ENCODE measurements at regions not wholly inside any gene's neighbourhood (a gene's known extent, or its start where the extent isn't known, plus 50 kb on each side); places are given as distances from the start of the nearest gene placed in this dataset.
A peak's percentile ranks its signal among the peaks of the same experiment; 100 is the strongest.

DNA sequence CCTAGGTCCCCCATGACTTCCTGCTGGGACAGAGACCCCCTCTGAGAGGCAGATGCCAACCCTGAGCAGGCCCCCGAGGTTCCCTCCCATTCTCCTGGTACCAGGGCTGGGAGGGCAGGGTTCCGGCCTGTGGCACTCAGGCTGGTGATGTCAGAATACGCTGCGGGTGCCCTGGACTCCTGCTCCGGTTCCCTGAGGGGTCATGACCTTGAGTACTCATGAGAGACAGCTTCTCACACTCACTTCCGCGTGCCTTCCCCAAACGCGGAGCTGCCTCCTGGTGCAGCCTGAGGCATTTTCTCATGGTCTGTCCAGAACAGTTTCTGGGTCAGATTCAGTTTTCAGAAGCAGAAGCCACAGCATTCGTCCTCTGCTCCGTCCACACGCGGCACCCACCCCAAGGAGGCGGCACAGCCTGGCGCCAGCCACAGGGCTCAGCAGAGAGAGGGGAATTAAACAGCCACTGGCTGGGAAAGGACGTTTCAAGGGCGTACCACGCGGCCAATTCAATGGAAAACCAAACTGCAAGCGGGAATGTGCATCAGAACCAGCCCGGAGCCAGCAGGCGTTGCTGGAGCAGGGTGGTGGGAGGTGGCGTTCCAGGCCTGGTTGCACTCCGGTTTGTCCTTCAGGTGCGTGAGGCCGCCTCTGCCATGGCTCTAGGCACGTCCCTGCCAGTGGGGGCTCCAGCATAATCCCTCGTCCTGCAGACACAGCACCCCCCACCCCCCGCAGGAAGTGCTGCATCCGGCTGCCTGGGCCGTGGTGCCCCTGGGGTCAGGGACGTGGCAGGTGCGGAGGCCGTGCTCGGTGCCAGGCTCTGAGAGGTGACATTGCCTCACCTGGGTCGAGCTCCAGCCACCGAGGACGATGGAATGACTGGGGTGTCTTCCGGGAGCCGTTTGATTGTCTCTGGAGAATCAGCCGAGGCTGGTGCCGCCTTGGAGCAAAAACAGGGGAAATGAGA, 58.3 kb upstream of the BHLHE23 start:
- Mint-ChIP-seq H3K36me3 (ENCODE audit: low read depth) (no peaks in the 10 kb centered on the region), H3K4me1 (no peaks in the 10 kb centered on the region), H3K27ac (no peak overlapping the region), H3K27me3 (ENCODE audit: insufficient read depth) (peaks cover 2% of the 10 kb centered on the region), H3K4me3 (no peak overlapping the region), H3K9me3 (peaks cover 2% of the 10 kb centered on the region)
- Histone ChIP-seq H3K4me1 (ENCODE audit: control insufficient read depth, insufficient read depth, low read length) (no peaks in the 10 kb centered on the region), H3K27me3 (ENCODE audit: control insufficient read depth, insufficient read depth, low read length, poor library complexity, severe bottlenecking) (no peaks in the 10 kb centered on the region), H3K9ac (ENCODE audit: extremely low read depth, low read length, poor library complexity, severe bottlenecking) (no peak overlapping the region), H3K4me3 (ENCODE audit: low read length) (no peak overlapping the region), H3K9me3 (ENCODE audit: control insufficient read depth, low read length) (no peaks in the 10 kb centered on the region), H3K27ac (ENCODE audit: low read depth, low read length) (no peak overlapping the region), H3K36me3 (ENCODE audit: control insufficient read depth, insufficient read depth, low read length) (no peaks in the 10 kb centered on the region)
- no peak for DNase-seq
- 88 to 92% methylated on average over 36 to 42 of the region's 42 CpGs for WGBS, 2 experiments (ENCODE audit: insufficient coverage in 1 of 2, insufficient read length in 1 of 2)
- TF ChIP-seq, protein P1, sequence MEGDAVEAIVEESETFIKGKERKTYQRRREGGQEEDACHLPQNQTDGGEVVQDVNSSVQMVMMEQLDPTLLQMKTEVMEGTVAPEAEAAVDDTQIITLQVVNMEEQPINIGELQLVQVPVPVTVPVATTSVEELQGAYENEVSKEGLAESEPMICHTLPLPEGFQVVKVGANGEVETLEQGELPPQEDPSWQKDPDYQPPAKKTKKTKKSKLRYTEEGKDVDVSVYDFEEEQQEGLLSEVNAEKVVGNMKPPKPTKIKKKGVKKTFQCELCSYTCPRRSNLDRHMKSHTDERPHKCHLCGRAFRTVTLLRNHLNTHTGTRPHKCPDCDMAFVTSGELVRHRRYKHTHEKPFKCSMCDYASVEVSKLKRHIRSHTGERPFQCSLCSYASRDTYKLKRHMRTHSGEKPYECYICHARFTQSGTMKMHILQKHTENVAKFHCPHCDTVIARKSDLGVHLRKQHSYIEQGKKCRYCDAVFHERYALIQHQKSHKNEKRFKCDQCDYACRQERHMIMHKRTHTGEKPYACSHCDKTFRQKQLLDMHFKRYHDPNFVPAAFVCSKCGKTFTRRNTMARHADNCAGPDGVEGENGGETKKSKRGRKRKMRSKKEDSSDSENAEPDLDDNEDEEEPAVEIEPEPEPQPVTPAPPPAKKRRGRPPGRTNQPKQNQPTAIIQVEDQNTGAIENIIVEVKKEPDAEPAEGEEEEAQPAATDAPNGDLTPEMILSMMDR (conservative IDR thresholded peaks at IDR 0.05), result no peak

DNA sequence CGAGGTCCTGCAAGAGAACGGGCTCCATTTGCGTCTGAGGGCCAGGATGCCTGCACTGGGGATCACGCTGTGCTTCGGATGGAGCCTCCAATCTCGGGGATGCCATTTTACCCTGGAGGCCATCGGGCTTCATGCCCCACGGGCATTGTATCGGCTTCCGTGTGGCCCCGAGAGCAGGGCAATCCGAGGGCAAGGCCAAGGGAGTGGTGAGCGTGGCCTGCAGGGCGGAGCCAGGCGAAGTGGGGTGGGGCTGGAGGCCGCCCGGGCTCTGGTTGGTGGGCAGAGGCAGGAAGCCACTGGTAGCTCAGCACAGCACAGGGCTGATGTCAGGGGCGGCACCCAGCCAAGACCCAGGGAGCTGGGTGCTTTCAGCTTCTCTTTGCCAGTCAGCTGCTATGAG, 57.5 kb upstream of the BHLHE23 start:
- Histone ChIP-seq H3K4me3 (ENCODE audit: low read length) (no peak overlapping the region), H3K9me3 (ENCODE audit: control insufficient read depth, low read length) (no peaks in the 10 kb centered on the region), H3K4me1 (ENCODE audit: control insufficient read depth, insufficient read depth, low read length) (no peaks in the 10 kb centered on the region), H3K27ac (ENCODE audit: low read depth, low read length) (no peak overlapping the region), H3K9ac (ENCODE audit: extremely low read depth, low read length, poor library complexity, severe bottlenecking) (no peak overlapping the region), H3K27me3 (ENCODE audit: control insufficient read depth, insufficient read depth, low read length, poor library complexity, severe bottlenecking) (no peaks in the 10 kb centered on the region), H3K36me3 (ENCODE audit: control insufficient read depth, insufficient read depth, low read length) (no peaks in the 10 kb centered on the region)
- no peak for DNase-seq
- 89% methylated on average over 15 to 18 of the region's 18 CpGs for WGBS, 2 experiments (ENCODE audit: insufficient coverage in 1 of 2, insufficient read length in 1 of 2)
- Mint-ChIP-seq H3K9me3 (peaks cover 2% of the 10 kb centered on the region), H3K27me3 (ENCODE audit: insufficient read depth) (no peaks in the 10 kb centered on the region), H3K27ac (no peak overlapping the region), H3K36me3 (ENCODE audit: low read depth) (no peaks in the 10 kb centered on the region), H3K4me1 (no peaks in the 10 kb centered on the region), H3K4me3 (no peak overlapping the region)
- TF ChIP-seq, protein P1 (conservative IDR thresholded peaks at IDR 0.05), result no peak

DNA sequence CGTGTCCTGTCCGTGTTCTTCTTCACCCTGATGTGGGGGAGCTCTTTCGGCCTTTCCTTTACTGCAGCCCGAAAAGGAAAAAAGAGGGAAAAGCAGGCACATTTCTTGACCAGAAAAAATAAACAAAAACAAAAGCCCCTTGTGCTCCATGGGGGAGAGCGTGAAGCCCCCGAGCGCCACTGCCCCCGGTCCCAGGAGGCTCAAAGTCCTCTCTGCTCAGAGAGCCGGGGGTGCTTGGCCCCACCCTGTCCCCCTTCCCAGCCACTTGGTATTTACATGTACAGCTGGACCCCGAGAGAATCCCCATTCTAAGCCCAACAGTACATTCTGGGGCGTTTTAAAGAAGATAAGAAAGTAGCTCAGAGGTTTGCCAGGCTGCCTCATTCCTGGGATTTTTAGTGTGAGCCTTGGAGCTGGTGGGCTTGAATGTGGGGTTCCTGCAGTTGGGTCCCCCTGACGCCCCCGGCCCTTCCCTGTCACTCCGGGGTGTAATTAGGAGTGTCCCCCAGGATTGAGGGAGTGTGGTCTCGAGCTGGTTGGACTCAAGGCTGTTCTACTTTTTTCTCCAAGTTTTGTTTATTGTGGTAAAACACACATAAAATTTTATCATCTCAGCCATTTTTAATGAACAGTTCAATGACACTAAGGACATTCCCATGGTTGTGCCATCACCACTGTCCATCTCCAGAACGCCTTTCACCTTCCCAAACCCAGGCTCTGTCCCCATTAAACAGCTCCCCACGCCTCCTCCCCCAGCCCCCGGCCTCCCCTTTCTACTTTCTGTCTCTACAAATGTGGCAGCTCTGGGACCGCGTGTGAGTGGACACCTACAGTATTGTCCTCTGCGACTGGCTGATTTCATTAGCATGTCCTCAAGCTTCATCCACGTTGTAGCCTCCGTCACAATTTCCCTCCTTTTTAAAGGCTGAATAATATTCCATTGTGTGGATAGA, 55.7 kb upstream of the BHLHE23 start:
- H3K4me1 Mint-ChIP-seq, result no peaks in the 10 kb centered on the region
- no peaks in the 10 kb centered on the region for H3K27me3 Mint-ChIP-seq (ENCODE audit: insufficient read depth)
- no peak overlapping the region for H3K27ac ChIP-seq (ENCODE audit: low read depth, low read length)
- no peaks in the 10 kb centered on the region for H3K36me3 Mint-ChIP-seq (ENCODE audit: low read depth)
- no peaks in the 10 kb centered on the region for H3K4me1 ChIP-seq (ENCODE audit: control insufficient read depth, insufficient read depth, low read length)
- WGBS, 2 experiments (ENCODE audit: insufficient coverage in 1 of 2, insufficient read length in 1 of 2), result 83 to 85% methylated on average over 15 to 23 of the region's 23 CpGs
- TF ChIP-seq, protein P1 (conservative IDR thresholded peaks at IDR 0.05), result no peak
- H3K4me3 ChIP-seq (ENCODE audit: low read length), result no peak overlapping the region
- H3K36me3 ChIP-seq (ENCODE audit: control insufficient read depth, insufficient read depth, low read length), result no peaks in the 10 kb centered on the region
- DNase-seq, result peak; percentile 7
- H3K27ac Mint-ChIP-seq, result no peak overlapping the region
- H3K9me3 Mint-ChIP-seq, result peaks cover 2% of the 10 kb centered on the region
- peaks cover 10% of the 10 kb centered on the region for H3K27me3 ChIP-seq (ENCODE audit: control insufficient read depth, insufficient read depth, low read length, poor library complexity, severe bottlenecking)
- H3K4me3 Mint-ChIP-seq, result no peak overlapping the region
- no peak overlapping the region for H3K9ac ChIP-seq (ENCODE audit: extremely low read depth, low read length, poor library complexity, severe bottlenecking)
- H3K9me3 ChIP-seq (ENCODE audit: control insufficient read depth, low read length), result peaks cover 4% of the 10 kb centered on the region
